Natural killer cell (primary cell): ENCODE measurements at regions not wholly inside any gene's neighbourhood (a gene's known extent, or its start where the extent isn't known, plus 50 kb on each side); places are given as distances from the start of the nearest gene placed in this dataset.

Experiments used
- ATAC-seq, 3 donors: fragments of 150-1000 bp in 2 of 3; fragments of 200-7000 bp in 1 of 3; cut with Tn5 transposase; 1 replicate in 1 of 3; 2 replicates in 2 of 3; pipeline ENCODE4 v1.10.0; 2021; ENCODE audit warnings: mild to moderate bottlenecking in 2 of 3, moderate library complexity in 2 of 3
- DNase-seq, 2 donors: peaks; one replicate each; pipeline versions ENCODE4 v3.0.0 to v3.0.0-alpha.2; 2013 to 2021; ENCODE audit warnings: mixed read lengths in 1 of 2
- H3K27ac ChIP-seq: one replicate; pipeline ENCODE4 v1.5.1; 2013; ENCODE audit warnings: mild to moderate bottlenecking, low read length
- H3K27me3 ChIP-seq: one replicate; pipeline ENCODE4 v1.6.1; 2013; ENCODE audit warnings: low read length; ENCODE audit not compliant: control insufficient read depth, insufficient read depth
- H3K36me3 ChIP-seq: one replicate; pipeline ENCODE4 v1.6.1; 2013; ENCODE audit warnings: low read length; ENCODE audit not compliant: control insufficient read depth, insufficient read depth
- H3K4me1 ChIP-seq: one replicate; pipeline ENCODE4 v1.6.1; 2013; ENCODE audit warnings: low read length; ENCODE audit not compliant: control insufficient read depth, insufficient read depth
- H3K4me3 ChIP-seq: one replicate; pipeline ENCODE4 v1.5.1; 2013; ENCODE audit warnings: low read length
- H3K9me3 ChIP-seq: one replicate; pipeline ENCODE4 v1.6.1; 2013; ENCODE audit warnings: low read length; ENCODE audit not compliant: control insufficient read depth, insufficient read depth
- H3K27ac Mint-ChIP-seq, 2 donors: one replicate each; pipeline ENCODE4 v1.8.0; 2022; ENCODE audit warnings: mild to moderate bottlenecking in 2 of 2, mixed read lengths in 2 of 2, moderate library complexity in 1 of 2
- H3K27me3 Mint-ChIP-seq, 2 donors: one replicate each; pipeline ENCODE4 v1.8.0; 2022; ENCODE audit warnings: low read depth in 2 of 2, mixed read lengths in 2 of 2
- H3K36me3 Mint-ChIP-seq: one replicate; pipeline ENCODE4 v1.8.0; 2022; ENCODE audit warnings: mixed read lengths
- H3K4me1 Mint-ChIP-seq, 2 donors: one replicate each; pipeline ENCODE4 v1.8.0; 2022; ENCODE audit warnings: mixed read lengths in 2 of 2
- H3K4me3 Mint-ChIP-seq: one replicate; pipeline ENCODE4 v1.8.0; 2022; ENCODE audit warnings: mild to moderate bottlenecking, moderate library complexity, mixed read lengths
- H3K9me3 Mint-ChIP-seq, 2 donors: one replicate each; pipeline ENCODE4 v1.8.0; 2022; ENCODE audit warnings: mixed read lengths in 2 of 2
- CTCF ChIP-seq: fragments of 200-600 bp; IDR thresholded peaks from one replicate; pipeline ENCODE4 v1.8.0; 2022; ENCODE audit warnings: antibody characterized with exemption
- WGBS: methylation state at CpG from one replicate; pipeline ENCODE4 v1.1.7; 2013; ENCODE audit warnings: missing lambda C conversion rate; ENCODE audit not compliant: insufficient coverage; 5-methylcytosine and 5-hydroxymethylcytosine counted together
- intact Hi-C: fragments of 100-400 bp; cut with micrococcal nuclease; formaldehyde crosslinking; loops from one replicate; pipeline ENCODE4 v1.14.2; 2022

GRCh38 chr4:111676533-111676932 is 468.7 kb upstream of the FAM241A start:
- no peaks in the 10 kb centered on the region for H3K4me1 Mint-ChIP-seq
- Histone ChIP-seq H3K27me3 (no peaks in the 10 kb centered on the region), H3K36me3 (no peaks in the 10 kb centered on the region), H3K9me3 (no peaks in the 10 kb centered on the region), H3K4me1 (no peaks in the 10 kb centered on the region), H3K27ac (no peak overlapping the region), H3K4me3 (no peak overlapping the region)
- no peak for TF ChIP-seq CTCF
- H3K4me3 Mint-ChIP-seq, result no peak overlapping the region
- ATAC-seq (no peak), DNase-seq (no peak)
- peaks cover 8% of the 10 kb centered on the region in 2 donors for H3K9me3 Mint-ChIP-seq
- intact Hi-C loops, result no loop called here
- no peaks in the 10 kb centered on the region for H3K27me3 Mint-ChIP-seq
- no peak overlapping the region for H3K27ac Mint-ChIP-seq
- no peaks in the 10 kb centered on the region for H3K36me3 Mint-ChIP-seq

- Mint-ChIP-seq H3K4me3 (no peak overlapping the region), H3K36me3 (no peaks in the 10 kb centered on the region), H3K27ac (no peak overlapping the region), H3K4me1 (no peaks in the 10 kb centered on the region), H3K9me3 (peaks cover 8 to 11% of the 10 kb centered on the region in 2 donors), H3K27me3 (no peaks in the 10 kb centered on the region)
- ATAC-seq (no peak), DNase-seq (no peak)
- no peaks in the 10 kb centered on the region for H3K4me1 ChIP-seq
- intact Hi-C loops, result no loop called here
- H3K36me3 ChIP-seq, result no peaks in the 10 kb centered on the region
- H3K27ac ChIP-seq, result no peak overlapping the region
- H3K4me3 ChIP-seq, result no peak overlapping the region
- TF ChIP-seq CTCF, result no peak
- no CpG with 5 or more reads among the region's 1 CpG for WGBS
- no peaks in the 10 kb centered on the region for H3K9me3 ChIP-seq
- no peaks in the 10 kb centered on the region for H3K27me3 ChIP-seq
Measured at GRCh38 chr4:111678479-111678878, 466.8 kb upstream of the FAM241A start.

GRCh38 chr4:111678908-111679307 is 466.3 kb upstream of the FAM241A start:
- no peaks in the 10 kb centered on the region for H3K4me1 ChIP-seq
- no peak for ATAC-seq
- Mint-ChIP-seq H3K27me3 (no peaks in the 10 kb centered on the region), H3K36me3 (no peaks in the 10 kb centered on the region), H3K4me1 (no peaks in the 10 kb centered on the region), H3K27ac (no peak overlapping the region), H3K4me3 (no peak overlapping the region), H3K9me3 (peaks cover 8 to 12% of the 10 kb centered on the region in 2 donors)
- H3K27me3 ChIP-seq, result no peaks in the 10 kb centered on the region
- TF ChIP-seq CTCF, result no peak
- H3K27ac ChIP-seq, result no peak overlapping the region
- no peak overlapping the region for H3K4me3 ChIP-seq
- DNase-seq, result no peak
- H3K36me3 ChIP-seq, result no peaks in the 10 kb centered on the region
- H3K9me3 ChIP-seq, result no peaks in the 10 kb centered on the region
- 94% methylated on average over 2 of the region's 5 CpGs for WGBS
- intact Hi-C loops, result no loop called here

- DNase-seq (no peak), ATAC-seq (no peak)
- Mint-ChIP-seq H3K4me1 (no peaks in the 10 kb centered on the region), H3K27me3 (no peaks in the 10 kb centered on the region), H3K4me3 (no peak overlapping the region), H3K27ac (no peak overlapping the region), H3K9me3 (peaks cover 8 to 15% of the 10 kb centered on the region in 2 donors), H3K36me3 (no peaks in the 10 kb centered on the region)
- no peak overlapping the region for H3K4me3 ChIP-seq
- no peaks in the 10 kb centered on the region for H3K4me1 ChIP-seq
- intact Hi-C loops, result no loop called here
- 69% methylated on average over 3 of the region's 3 CpGs for WGBS
- TF ChIP-seq CTCF, result no peak
- no peak overlapping the region for H3K27ac ChIP-seq
- no peaks in the 10 kb centered on the region for H3K9me3 ChIP-seq
- H3K36me3 ChIP-seq, result no peaks in the 10 kb centered on the region
- H3K27me3 ChIP-seq, result no peaks in the 10 kb centered on the region
Measured at GRCh38 chr4:111681270-111681669, 464.0 kb upstream of the FAM241A start.
